NCI-H146 treated with DMSO at 0.1 percent for 48 hours (cell line): ENCODE measurements at regions not wholly inside any gene's neighbourhood (a gene's known extent, or its start where the extent isn't known, plus 50 kb on each side); places are given as distances from the start of the nearest gene placed in this dataset.
"Not testable (repeated sequence)": the region's sequence is repeated elsewhere in the genome, so short reads cannot be mapped to it uniquely, and the experiment has no call there.

Experiments used
- DNase-seq: peaks from one replicate; lab custom pipeline; 2025; ENCODE audit not compliant: unreplicated experiment; lab: John Stamatoyannopoulos, UW

- no peak for DNase-seq
These were observed 65.3 kb upstream of the PTGDR start for GRCh38 chr14:52202151-52202550.

- no peak for DNase-seq
These were observed 77.1 kb upstream of the PTGDR start for GRCh38 chr14:52190337-52190931.

- no peak for DNase-seq
These were observed 78.2 kb upstream of the PTGDR start for GRCh38 chr14:52189325-52189724.

GRCh38 chr14:52188381-52188780 lies 79.1 kb upstream of the PTGDR start:
- no peak for DNase-seq

- no peak for DNase-seq
These were observed 82.3 kb upstream of the PTGDR start for GRCh38 chr14:52185178-52185577.

- no peak for DNase-seq
These were observed 84.6 kb upstream of the PTGDR start for GRCh38 chr14:52182853-52183252.

- DNase-seq, result no peak
These were observed 88.2 kb upstream of the PTGDR start for GRCh38 chr14:52179141-52179790.

- DNase-seq, result no peak
These were observed 91.5 kb upstream of the PTGDR start for GRCh38 chr14:52175982-52176502.

- DNase-seq, result not testable (repeated sequence)
These were observed 95.6 kb upstream of the PTGDR start for GRCh38 chr14:52171932-52172331.

- no peak for DNase-seq
These were observed 98.0 kb upstream of the NID2 start for GRCh38 chr14:52166822-52167221.

- DNase-seq, result no peak
These were observed 86.9 kb upstream of the NID2 start for GRCh38 chr14:52155651-52156213.

- DNase-seq, result no peak
These were observed 86.3 kb upstream of the NID2 start for GRCh38 chr14:52154992-52155650.

GRCh38 chr14:52153939-52154338 lies 85.1 kb upstream of the NID2 start:
- peak; percentile 14 for DNase-seq

GRCh38 chr14:52150162-52150561 lies 81.3 kb upstream of the NID2 start:
- DNase-seq, result no peak

GRCh38 chr14:52148371-52148770 lies 79.5 kb upstream of the NID2 start:
- no peak for DNase-seq

- no peak for DNase-seq
These were observed 77.6 kb upstream of the NID2 start for GRCh38 chr14:52146504-52146903.

- DNase-seq, result not testable (repeated sequence)
These were observed 75.2 kb upstream of the NID2 start for GRCh38 chr14:52144099-52144498.

GRCh38 chr14:52142504-52142903 lies 73.6 kb upstream of the NID2 start:
- DNase-seq, result no peak

GRCh38 chr14:52131640-52132320 lies 62.9 kb upstream of the NID2 start:
- DNase-seq, result peak; percentile 20

GRCh38 chr14:52129721-52130120 lies 60.9 kb upstream of the NID2 start:
- no peak for DNase-seq

- no peak for DNase-seq
These were observed 57.0 kb upstream of the NID2 start for GRCh38 chr14:52125885-52126284.
